Hepatocyte (in vitro differentiated cells): ENCODE measurements at regions not wholly inside any gene's neighbourhood (a gene's known extent, or its start where the extent isn't known, plus 50 kb on each side); places are given as distances from the start of the nearest gene placed in this dataset.

Experiments
- DNase-seq: peaks from one replicate; pipeline ENCODE4 v3.0.0-alpha.2; 2016; ENCODE audit warnings: low spot score
- H2AFZ ChIP-seq: fragments of 200-600 bp; sonication (generic); 2 replicates; pipeline ENCODE4 v1.6.0; 2016; ENCODE audit warnings: antibody characterized with exemption, mild to moderate bottlenecking
- H3K27ac ChIP-seq: fragments of 200-600 bp; sonication (generic); 2 replicates; pipeline ENCODE4 v1.5.1; 2016; ENCODE audit warnings: mild to moderate bottlenecking
- H3K27me3 ChIP-seq: fragments of 200-600 bp; sonication (generic); 2 replicates; pipeline ENCODE4 v1.6.1; 2016
- H3K36me3 ChIP-seq: fragments of 200-600 bp; sonication (generic); replicated peaks from 2 replicates; pipeline ENCODE4 v1.5.1; 2016; ENCODE audit warnings: low read depth; ENCODE audit not compliant: insufficient read depth
- H3K4me1 ChIP-seq: fragments of 200-600 bp; sonication (generic); 2 replicates; pipeline ENCODE4 v1.5.1; 2016; ENCODE audit warnings: mild to moderate bottlenecking, moderate library complexity; ENCODE audit not compliant: insufficient read depth
- H3K4me2 ChIP-seq: fragments of 200-600 bp; sonication (generic); 2 replicates; pipeline ENCODE4 v1.6.0; 2016
- H3K4me3 ChIP-seq: fragments of 200-600 bp; sonication (generic); 2 replicates; pipeline ENCODE4 v1.5.1; 2016; ENCODE audit warnings: mild to moderate bottlenecking
- H3K79me2 ChIP-seq: fragments of 200-600 bp; sonication (generic); 2 replicates; pipeline ENCODE4 v1.6.0; 2017; ENCODE audit warnings: mild to moderate bottlenecking
- H3K9me2 ChIP-seq: fragments of 200-600 bp; sonication (generic); replicated peaks from 2 replicates; pipeline ENCODE4 v1.6.0; 2017; ENCODE audit warnings: mild to moderate bottlenecking; ENCODE audit not compliant: insufficient read depth
- H3K9me3 ChIP-seq: fragments of 200-600 bp; sonication (generic); 2 replicates; pipeline ENCODE4 v1.5.1; 2016; ENCODE audit warnings: low read depth, mild to moderate bottlenecking
- H4K20me1 ChIP-seq: fragments of 200-600 bp; sonication (generic); 2 replicates; pipeline ENCODE4 v1.6.0; 2016; ENCODE audit warnings: mild to moderate bottlenecking; ENCODE audit not compliant: insufficient read depth, poor library complexity, severe bottlenecking
- CTCF ChIP-seq: fragments of 200-600 bp; sonication (generic); IDR thresholded peaks from 2 replicates; pipeline ENCODE4 v1.5.1; 2016; ENCODE audit warnings: antibody characterized with exemption, mild to moderate bottlenecking; ENCODE audit not compliant: poor library complexity
- EZH2 ChIP-seq: fragments of 200-600 bp; sonication (generic); IDR thresholded peaks from 2 replicates; pipeline ENCODE4 v1.6.1; 2016; ENCODE audit warnings: antibody characterized with exemption, mild to moderate bottlenecking, borderline replicate concordance
- EZH2phosphoT487 ChIP-seq: fragments of 200-600 bp; sonication (generic); IDR thresholded peaks from one replicate; pipeline ENCODE4 v1.6.1; 2018; ENCODE audit warnings: antibody characterized with exemption, mild to moderate bottlenecking, low read depth, moderate library complexity; ENCODE audit not compliant: unreplicated experiment, severe bottlenecking
- WGBS: methylation state at CpG from one replicate; pipeline ENCODE4 v1.1.6; 2016; ENCODE audit warnings: low lambda C conversion rate; ENCODE audit errors: missing lambda C conversion rate; 5-methylcytosine and 5-hydroxymethylcytosine counted together

DNA sequence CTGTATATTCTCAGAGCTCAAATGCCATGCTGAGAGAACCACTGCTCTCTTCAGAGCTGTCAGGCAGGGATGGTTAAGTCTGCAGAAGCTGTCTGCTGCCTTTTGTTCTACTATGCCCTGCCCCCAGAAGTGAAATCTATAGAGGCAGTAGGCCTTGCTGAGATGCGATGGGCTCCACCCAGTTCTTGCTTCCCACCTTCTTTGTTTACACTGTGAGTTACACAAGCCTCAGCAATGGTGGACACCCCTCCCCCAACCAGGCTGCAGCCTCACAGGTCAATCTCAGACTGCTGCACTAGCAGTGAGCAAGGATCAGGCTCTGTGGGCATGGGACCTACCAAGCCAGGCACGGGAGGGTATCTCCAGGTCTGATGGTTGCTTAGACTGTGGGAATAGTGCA, 271.6 kb downstream of the CENPC start:
- Histone ChIP-seq H2AFZ (no peak overlapping the region), H3K4me1 (no peaks in the 10 kb centered on the region), H3K4me3 (no peak overlapping the region), H3K9me2 (no peaks in the 10 kb centered on the region), H4K20me1 (no peaks in the 10 kb centered on the region), H3K27ac (no peak overlapping the region), H3K4me2 (no peak overlapping the region), H3K36me3 (no peaks in the 10 kb centered on the region), H3K9me3 (no peaks in the 10 kb centered on the region), H3K79me2 (no peaks in the 10 kb centered on the region), H3K27me3 (no peaks in the 10 kb centered on the region)
- TF ChIP-seq CTCF (no peak), EZH2phosphoT487 (no peak), EZH2 (no peak)
- 57% methylated on average over 2 of the region's 2 CpGs for WGBS
- peak; percentile 53 for DNase-seq

DNA sequence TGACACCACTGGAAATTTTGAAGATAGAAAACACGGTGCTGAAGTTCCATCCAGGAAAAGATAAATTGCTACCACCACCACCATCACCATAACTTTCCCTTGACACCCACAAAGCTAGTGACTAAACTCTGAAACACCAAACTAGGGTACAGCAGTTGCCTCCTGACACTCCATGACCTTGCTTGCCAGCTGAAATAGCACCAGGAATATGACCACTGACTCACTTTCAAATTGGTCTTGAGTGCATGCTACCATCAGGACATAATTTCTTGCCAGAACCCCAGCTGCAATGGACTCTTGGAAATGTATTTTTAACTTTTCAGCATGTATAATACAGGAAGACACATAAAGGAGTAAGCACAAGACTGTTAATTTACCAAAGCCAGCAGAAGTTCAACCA, 283.3 kb downstream of the CENPC start:
- Histone ChIP-seq H3K4me2 (no peak overlapping the region), H3K9me3 (no peaks in the 10 kb centered on the region), H3K27ac (no peak overlapping the region), H3K27me3 (no peaks in the 10 kb centered on the region), H2AFZ (no peak overlapping the region), H4K20me1 (no peaks in the 10 kb centered on the region), H3K9me2 (no peaks in the 10 kb centered on the region), H3K4me1 (no peaks in the 10 kb centered on the region), H3K36me3 (no peaks in the 10 kb centered on the region), H3K79me2 (no peaks in the 10 kb centered on the region), H3K4me3 (no peak overlapping the region)
- WGBS, result 96% methylated on average over 1 of the region's 1 CpG
- no peak for DNase-seq
- TF ChIP-seq EZH2phosphoT487 (no peak), CTCF (no peak), EZH2 (no peak)

DNA sequence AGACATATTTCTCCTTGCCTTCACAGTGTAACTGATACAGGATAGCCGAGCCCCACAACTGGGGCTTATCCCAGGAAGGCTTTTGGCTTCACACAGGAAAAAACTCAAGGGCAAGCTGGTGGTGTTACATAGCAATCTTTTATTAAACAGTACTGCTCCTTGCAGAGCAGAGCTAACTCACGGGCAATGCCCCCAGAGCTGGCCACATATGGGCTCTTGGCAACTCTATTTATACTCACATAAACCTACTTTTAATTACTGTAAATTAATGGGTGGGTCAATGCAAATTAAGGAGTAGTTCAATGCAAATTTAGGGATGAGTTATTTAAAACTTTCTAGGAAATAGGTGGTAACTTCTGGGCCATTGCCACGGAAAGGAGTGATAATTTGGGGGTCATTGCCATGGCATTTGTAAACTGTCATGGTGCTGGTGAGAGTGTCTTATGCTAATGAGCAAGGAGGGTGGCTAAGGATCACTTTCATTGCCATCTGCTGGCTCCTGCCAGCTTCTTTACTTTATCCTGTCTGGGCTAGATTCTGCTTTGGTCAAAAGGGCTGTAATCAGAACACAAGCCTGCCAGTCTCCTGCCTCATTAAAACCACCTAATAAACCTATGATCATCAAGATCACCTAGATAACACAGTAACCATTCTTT, 288.8 kb downstream of the CENPC start:
- Histone ChIP-seq H3K79me2 (no peaks in the 10 kb centered on the region), H3K27me3 (no peaks in the 10 kb centered on the region), H2AFZ (no peak overlapping the region), H4K20me1 (no peaks in the 10 kb centered on the region), H3K27ac (no peak overlapping the region), H3K36me3 (no peaks in the 10 kb centered on the region), H3K4me2 (no peak overlapping the region), H3K4me1 (no peaks in the 10 kb centered on the region), H3K9me2 (no peaks in the 10 kb centered on the region), H3K4me3 (no peak overlapping the region), H3K9me3 (no peaks in the 10 kb centered on the region)
- 79% methylated on average over 3 of the region's 3 CpGs for WGBS
- TF ChIP-seq CTCF (no peak), EZH2 (no peak), EZH2phosphoT487 (no peak)
- DNase-seq, result no peak
